ENCODE measurements at regions not wholly inside any gene's neighbourhood (a gene's known extent, or its start where the extent isn't known, plus 50 kb on each side); places are given as distances from the start of the nearest gene placed in this dataset.

- H3K4me3 ChIP-seq (ENCODE audit: insufficient read depth, low read depth, low read length) = no peak overlapping the region
- DNase-seq (ENCODE audit: low read depth) (no peak), FAIRE-seq (no peak)
- no peaks in the 10 kb centered on the region for H3K9me3 ChIP-seq (ENCODE audit: insufficient read depth, low read depth, low read length)
- no peaks in the 10 kb centered on the region for H3K27me3 Mint-ChIP-seq (ENCODE audit: low read depth, unreplicated experiment)
- peaks cover 17% of the 10 kb centered on the region for H3K4me1 Mint-ChIP-seq (ENCODE audit: low read depth, unreplicated experiment)
- H4K20me1 ChIP-seq (ENCODE audit: insufficient read depth, low read length) = no peaks in the 10 kb centered on the region
- no peak overlapping the region for H3K4me3 Mint-ChIP-seq (ENCODE audit: unreplicated experiment)
- H3K27me3 ChIP-seq (ENCODE audit: insufficient read depth, low read length) = no peaks in the 10 kb centered on the region
- H3K9me3 Mint-ChIP-seq (ENCODE audit: unreplicated experiment) = no peaks in the 10 kb centered on the region
- no peaks in the 10 kb centered on the region for H3K79me2 ChIP-seq (ENCODE audit: insufficient read depth, low read length)
- no peak overlapping the region for H3K27ac Mint-ChIP-seq (ENCODE audit: unreplicated experiment)
- H3K27ac ChIP-seq (ENCODE audit: low read depth, low read length) = no peak overlapping the region
- no peak overlapping the region for H3K9ac ChIP-seq (ENCODE audit: low read length)
- H2AFZ ChIP-seq (ENCODE audit: low read depth, low read length) = no peak overlapping the region
- TF ChIP-seq EZH2 (IDR thresholded peaks at IDR 0.05; ENCODE audit: insufficient read depth, low read length) (no peak), CTCF (IDR thresholded peaks at IDR 0.05; ENCODE audit: insufficient read depth, low read depth, low read length) (no peak)
- no peak overlapping the region for H3K4me2 ChIP-seq (ENCODE audit: low read length)
- H3K36me3 Mint-ChIP-seq (ENCODE audit: low read depth, unreplicated experiment) = no peaks in the 10 kb centered on the region
- peaks cover 8% of the 10 kb centered on the region for H3K4me1 ChIP-seq (ENCODE audit: insufficient read depth, low read length)
- H3K36me3 ChIP-seq (ENCODE audit: insufficient read depth, low read length) = no peaks in the 10 kb centered on the region
These were observed 280.5 kb downstream of the TBL1XR1 start for GRCh38 chr3:176916777-176917176.

GRCh38 chr3:176914764-176915163 lies 282.5 kb downstream of the TBL1XR1 start:
- H3K27ac ChIP-seq (ENCODE audit: low read depth, low read length) = no peak overlapping the region
- no peaks in the 10 kb centered on the region for H3K4me1 ChIP-seq (ENCODE audit: insufficient read depth, low read length)
- H4K20me1 ChIP-seq (ENCODE audit: insufficient read depth, low read length) = no peaks in the 10 kb centered on the region
- H3K4me1 Mint-ChIP-seq (ENCODE audit: low read depth, unreplicated experiment) = peaks cover 11% of the 10 kb centered on the region
- no peaks in the 10 kb centered on the region for H3K27me3 ChIP-seq (ENCODE audit: insufficient read depth, low read length)
- FAIRE-seq (no peak), DNase-seq (ENCODE audit: low read depth) (no peak)
- no peak for TF ChIP-seq CTCF (IDR thresholded peaks at IDR 0.05; ENCODE audit: insufficient read depth, low read depth, low read length)
- no peak for TF ChIP-seq EZH2 (IDR thresholded peaks at IDR 0.05; ENCODE audit: insufficient read depth, low read length)
- peaks cover 2% of the 10 kb centered on the region for H3K36me3 Mint-ChIP-seq (ENCODE audit: low read depth, unreplicated experiment)
- no peaks in the 10 kb centered on the region for H3K27me3 Mint-ChIP-seq (ENCODE audit: low read depth, unreplicated experiment)
- H3K27ac Mint-ChIP-seq (ENCODE audit: unreplicated experiment) = no peak overlapping the region
- no peaks in the 10 kb centered on the region for H3K36me3 ChIP-seq (ENCODE audit: insufficient read depth, low read length)
- H3K9me3 Mint-ChIP-seq (ENCODE audit: unreplicated experiment) = no peaks in the 10 kb centered on the region
- H2AFZ ChIP-seq (ENCODE audit: low read depth, low read length) = no peak overlapping the region
- no peak overlapping the region for H3K4me3 Mint-ChIP-seq (ENCODE audit: unreplicated experiment)
- no peaks in the 10 kb centered on the region for H3K9me3 ChIP-seq (ENCODE audit: insufficient read depth, low read depth, low read length)
- no peak overlapping the region for H3K4me2 ChIP-seq (ENCODE audit: low read length)
- H3K9ac ChIP-seq (ENCODE audit: low read length) = no peak overlapping the region
- H3K4me3 ChIP-seq (ENCODE audit: insufficient read depth, low read depth, low read length) = no peak overlapping the region
- no peaks in the 10 kb centered on the region for H3K79me2 ChIP-seq (ENCODE audit: insufficient read depth, low read length)

GRCh38 chr3:176911579-176911978 lies 285.7 kb downstream of the TBL1XR1 start:
- Mint-ChIP-seq H3K4me1 (ENCODE audit: low read depth, unreplicated experiment) (peaks cover 6% of the 10 kb centered on the region), H3K27me3 (ENCODE audit: low read depth, unreplicated experiment) (no peaks in the 10 kb centered on the region), H3K27ac (ENCODE audit: unreplicated experiment) (no peak overlapping the region), H3K9me3 (ENCODE audit: unreplicated experiment) (no peaks in the 10 kb centered on the region), H3K4me3 (ENCODE audit: unreplicated experiment) (no peak overlapping the region), H3K36me3 (ENCODE audit: low read depth, unreplicated experiment) (peaks cover 2% of the 10 kb centered on the region)
- Histone ChIP-seq H3K4me2 (ENCODE audit: low read length) (no peak overlapping the region), H3K4me1 (ENCODE audit: insufficient read depth, low read length) (peaks cover 3% of the 10 kb centered on the region), H3K27me3 (ENCODE audit: insufficient read depth, low read length) (no peaks in the 10 kb centered on the region), H3K9ac (ENCODE audit: low read length) (no peak overlapping the region), H3K36me3 (ENCODE audit: insufficient read depth, low read length) (no peaks in the 10 kb centered on the region), H3K79me2 (ENCODE audit: insufficient read depth, low read length) (no peaks in the 10 kb centered on the region), H3K27ac (ENCODE audit: low read depth, low read length) (no peak overlapping the region), H4K20me1 (ENCODE audit: insufficient read depth, low read length) (no peaks in the 10 kb centered on the region), H2AFZ (ENCODE audit: low read depth, low read length) (no peak overlapping the region), H3K4me3 (ENCODE audit: insufficient read depth, low read depth, low read length) (no peak overlapping the region), H3K9me3 (ENCODE audit: insufficient read depth, low read depth, low read length) (no peaks in the 10 kb centered on the region)
- FAIRE-seq (no peak), DNase-seq (ENCODE audit: low read depth) (no peak)
- TF ChIP-seq EZH2 (IDR thresholded peaks at IDR 0.05; ENCODE audit: insufficient read depth, low read length) (no peak), CTCF (IDR thresholded peaks at IDR 0.05; ENCODE audit: insufficient read depth, low read depth, low read length) (no peak)

Data from astrocyte (in vitro differentiated cells and primary cell).